H1 (cell line): ENCODE measurements at regions not wholly inside any gene's neighbourhood (a gene's known extent, or its start where the extent isn't known, plus 50 kb on each side); places are given as distances from the start of the nearest gene placed in this dataset.

Experiments used
- CTCF ChIA-PET: fragments of 300-600 bp; sonication (Branson Sonifier 250); formaldehyde crosslinking; loops from one replicate; lab custom pipeline; 2021; ENCODE audit not compliant: partially characterized antibody; lab: Charles Lee
- POLR2A ChIA-PET: fragments of 300-600 bp; sonication (Branson Sonifier 250); formaldehyde crosslinking; loops from one replicate; lab custom pipeline; 2021; ENCODE audit warnings: inconsistent platforms; ENCODE audit not compliant: partially characterized antibody; lab: Charles Lee
- DNase-seq, 2 experiments: peaks; one replicate each; pipeline versions ENCODE4 v3.0.0 to v3.0.0-alpha.2; 2010 to 2022; ENCODE audit warnings: low spot score in 2 of 2, low read depth in 1 of 2, mixed read lengths in 1 of 2
- FAIRE-seq: peaks from 2 replicates; lab custom pipeline; 2011; peaks lifted over from hg19 to GRCh38; lab: Jason Lieb, UNC
- H2AFZ ChIP-seq: 2 replicates; pipeline ENCODE4 v1.8.1; 2012; ENCODE audit warnings: low read length, inconsistent platforms
- H2AK5ac ChIP-seq: 2 replicates; pipeline ENCODE4 v1.6.1; 2013; ENCODE audit warnings: low read depth, low read length
- H2BK120ac ChIP-seq: replicated peaks from 2 replicates; pipeline ENCODE3; 2013; ENCODE audit warnings: low read depth, low read length, inconsistent platforms
- H2BK12ac ChIP-seq: 2 replicates; pipeline ENCODE4 v1.6.1; 2013; ENCODE audit warnings: low read depth, low read length
- H2BK15ac ChIP-seq: 2 replicates; pipeline ENCODE4 v1.6.1; 2013; ENCODE audit warnings: low read length
- H2BK20ac ChIP-seq: 2 replicates; pipeline ENCODE4 v1.6.1; 2013; ENCODE audit warnings: low read length
- H2BK5ac ChIP-seq: 2 replicates; pipeline ENCODE4 v1.6.1; 2013; ENCODE audit warnings: low read depth, low read length
- H3K14ac ChIP-seq: 2 replicates; pipeline ENCODE4 v1.6.1; 2013; ENCODE audit warnings: inconsistent platforms; ENCODE audit not compliant: insufficient read length
- H3K18ac ChIP-seq: 2 replicates; pipeline ENCODE4 v1.6.1; 2013; ENCODE audit warnings: low read length; ENCODE audit errors: extremely low read depth
- H3K23ac ChIP-seq: 2 replicates; pipeline ENCODE4 v1.6.1; 2013; ENCODE audit warnings: inconsistent platforms; ENCODE audit not compliant: insufficient read length
- H3K23me2 ChIP-seq: 2 replicates; pipeline ENCODE4 v1.6.1; 2013; ENCODE audit warnings: low read depth, low read length
- H3K27ac ChIP-seq: 2 replicates; pipeline ENCODE4 v1.6.1; 2011; ENCODE audit warnings: low read depth, low read length, inconsistent platforms
- H3K27me3 ChIP-seq, 4 experiments: replicated peaks in 1 of 4; 1 replicate in 1 of 4; 2 replicates in 3 of 4; pipeline versions ENCODE4 v1.6.1 to v1.8.1; 2011 to 2013; ENCODE audit warnings: low read length in 3 of 4, mild to moderate bottlenecking in 3 of 4, inconsistent platforms in 2 of 4, mixed read lengths in 2 of 4, moderate library complexity in 1 of 4; ENCODE audit not compliant: control insufficient read depth in 3 of 4, insufficient read depth in 3 of 4; ENCODE audit errors: extremely low read depth in 1 of 4
- H3K36me3 ChIP-seq, 4 experiments: 2 replicates each; pipeline versions ENCODE4 v1.6.1 to v1.8.1; 2011 to 2013; ENCODE audit warnings: mild to moderate bottlenecking in 4 of 4, low read length in 3 of 4, moderate library complexity in 2 of 4, control low read depth in 1 of 4, inconsistent platforms in 1 of 4; ENCODE audit not compliant: insufficient read depth in 4 of 4, control insufficient read depth in 2 of 4
- H3K4ac ChIP-seq: replicated peaks from 2 replicates; pipeline ENCODE3; 2013; ENCODE audit warnings: low read length, low read depth, mixed read lengths, inconsistent platforms; ENCODE audit not compliant: insufficient read length
- H3K4me1 ChIP-seq, 4 experiments: replicated peaks in 1 of 4; 1 replicate in 1 of 4; 2 replicates in 3 of 4; pipeline versions ENCODE4 v1.6.1 to v1.8.1; 2011 to 2013; ENCODE audit warnings: low read length in 3 of 4, inconsistent platforms in 2 of 4, mixed read lengths in 1 of 4; ENCODE audit not compliant: insufficient read depth in 4 of 4, control insufficient read depth in 3 of 4
- H3K4me2 ChIP-seq, 2 experiments: 2 replicates each; pipeline versions ENCODE4 v1.6.1 to v1.8.1; 2011 to 2013; ENCODE audit warnings: low read depth in 2 of 2, low read length in 2 of 2, control low read depth in 1 of 2, inconsistent platforms in 1 of 2, mild to moderate bottlenecking in 1 of 2; ENCODE audit not compliant: insufficient read depth in 1 of 2
- H3K4me3 ChIP-seq, 4 experiments: fragments of 200-600, 300-600 bp in 1 of 4; sonication (generic), shearing (Covaris generic), sonication (Bioruptor Twin) in 1 of 4; 2 replicates each; pipeline versions ENCODE4 v1.5.1 to v1.8.1; 2011 to 2016; ENCODE audit warnings: low read length in 4 of 4, low read depth in 3 of 4, control low read depth in 2 of 4, inconsistent platforms in 2 of 4, mild to moderate bottlenecking in 2 of 4, mixed read lengths in 1 of 4, moderate library complexity in 1 of 4; ENCODE audit not compliant: insufficient read depth in 2 of 4; ENCODE audit errors: extremely low read depth in 1 of 4
- H3K56ac ChIP-seq: replicated peaks from 2 replicates; pipeline ENCODE3; 2013; ENCODE audit warnings: low read depth, mild to moderate bottlenecking, mixed read lengths, low read length, inconsistent platforms; ENCODE audit not compliant: insufficient read length
- H3K79me1 ChIP-seq: 2 replicates; pipeline ENCODE4 v1.6.1; 2013; ENCODE audit warnings: low read depth, low read length, control low read depth
- H3K79me2 ChIP-seq, 2 experiments: 2 replicates each; pipeline versions ENCODE4 v1.6.1 to v1.8.1; 2012 to 2013; ENCODE audit warnings: low read length in 2 of 2, mild to moderate bottlenecking in 2 of 2, inconsistent platforms in 1 of 2; ENCODE audit not compliant: insufficient read depth in 2 of 2, control insufficient read depth in 1 of 2
- H3K9ac ChIP-seq, 4 experiments: replicated peaks in 1 of 4; 1 replicate in 1 of 4; 2 replicates in 3 of 4; pipeline versions ENCODE4 v1.6.1 to v1.8.1; 2011 to 2013; ENCODE audit warnings: low read depth in 3 of 4, low read length in 3 of 4, control low read depth in 2 of 4, mild to moderate bottlenecking in 2 of 4, moderate library complexity in 2 of 4, inconsistent platforms in 1 of 4; ENCODE audit errors: extremely low read depth in 1 of 4
- H3K9me3 ChIP-seq, 2 experiments: 2 replicates each; pipeline versions ENCODE4 v1.6.1 to v1.8.1; 2012 to 2013; ENCODE audit warnings: mild to moderate bottlenecking in 2 of 2, moderate library complexity in 2 of 2, control low read depth in 1 of 2, inconsistent platforms in 1 of 2, low read depth in 1 of 2, low read length in 1 of 2, mixed read lengths in 1 of 2; ENCODE audit not compliant: insufficient read depth in 2 of 2
- H4K20me1 ChIP-seq, 2 experiments: replicated peaks in 1 of 2; 2 replicates each; pipeline versions ENCODE3 to v1.8.1; 2011 to 2013; ENCODE audit warnings: inconsistent platforms in 2 of 2, low read length in 2 of 2, mild to moderate bottlenecking in 1 of 2; ENCODE audit not compliant: insufficient read depth in 2 of 2, control insufficient read depth in 1 of 2
- H4K5ac ChIP-seq: 2 replicates; pipeline ENCODE4 v1.6.1; 2013; ENCODE audit warnings: low read length, low read depth, mixed read lengths, inconsistent platforms; ENCODE audit not compliant: insufficient read length
- H4K8ac ChIP-seq: 2 replicates; pipeline ENCODE4 v1.8.0; 2013; ENCODE audit warnings: mild to moderate bottlenecking, moderate library complexity, low read length, inconsistent platforms; ENCODE audit not compliant: insufficient read depth; ENCODE audit errors: extremely low read depth
- H4K91ac ChIP-seq: replicated peaks from 2 replicates; pipeline ENCODE3; 2013; ENCODE audit warnings: low read length, mixed read lengths, inconsistent platforms; ENCODE audit not compliant: insufficient read length
- GTF2F1 ChIP-seq: IDR thresholded peaks from 2 replicates; pipeline ENCODE4 v1.6.1; 2012; ENCODE audit warnings: low read depth, low read length, improper control_type of control experiment, borderline replicate concordance
- JUND ChIP-seq: IDR thresholded peaks from 2 replicates; pipeline ENCODE4 v1.6.1; 2011; ENCODE audit warnings: mild to moderate bottlenecking, improper control_type of control experiment, low read length
- KDM1A ChIP-seq: fragments of 200-600, 300-600 bp; sonication (generic); IDR thresholded peaks from 2 replicates; pipeline ENCODE4 v1.7.1; 2016; ENCODE audit warnings: mild to moderate bottlenecking, low read length, borderline replicate concordance
- RNF2 ChIP-seq: fragments of 200-900, 300-1000 bp; sonication (generic); IDR thresholded peaks from 2 replicates; pipeline ENCODE4 v1.7.1; 2016; ENCODE audit warnings: borderline replicate concordance, low read depth, mild to moderate bottlenecking, antibody characterized with exemption, low read length; ENCODE audit not compliant: poor library complexity, severe bottlenecking; ENCODE audit errors: missing control alignments
- RXRA ChIP-seq: IDR thresholded peaks from 2 replicates; pipeline ENCODE4 v1.6.1; 2011; ENCODE audit warnings: low read depth, mild to moderate bottlenecking, low read length, moderate library complexity; ENCODE audit not compliant: insufficient read depth
- YY1 ChIP-seq: IDR thresholded peaks from 2 replicates; pipeline ENCODE4 v1.6.1; 2011; ENCODE audit warnings: low read depth, mild to moderate bottlenecking, low read length
- WGBS, 2 experiments: shearing (Covaris generic) in 1 of 2; methylation state at CpG; one replicate each; pipeline versions ENCODE4 v1.1.6 to v1.1.7; 2013 to 2015; ENCODE audit warnings: low lambda C conversion rate in 2 of 2, mixed read lengths in 2 of 2, inconsistent platforms in 1 of 2, low coverage in 1 of 2, missing lambda C conversion rate in 1 of 2; ENCODE audit not compliant: insufficient replicate concordance in 2 of 2, insufficient coverage in 1 of 2, insufficient read length in 1 of 2; ENCODE audit errors: extremely low coverage in 1 of 2, missing lambda C conversion rate in 1 of 2; 5-methylcytosine and 5-hydroxymethylcytosine counted together

GRCh38 chr5:109550077-109550476, 139.7 kb upstream of the MAN2A1 start:
- 88% methylated on average over 1 of the region's 1 CpG; no CpG with 5 or more reads in 1 of the 2 experiments for WGBS, 2 experiments
- Histone ChIP-seq H3K4me2 (no peak overlapping the region), H3K27ac (no peak overlapping the region), H3K23ac (no peak overlapping the region), H3K27me3 (no peaks in the 10 kb centered on the region), H2BK120ac (no peak overlapping the region), H4K5ac (no peak overlapping the region), H3K18ac (no peak overlapping the region), H4K91ac (no peak overlapping the region), H2BK5ac (no peak overlapping the region), H3K79me1 (no peaks in the 10 kb centered on the region), H3K79me2 (no peaks in the 10 kb centered on the region), H4K20me1 (no peaks in the 10 kb centered on the region), H2BK20ac (no peak overlapping the region), H3K9me3 (peaks cover 2 to 7% of the 10 kb centered on the region in 2 experiments; a peak in 2 of 4 replicates), H3K9ac (no peak overlapping the region), H3K36me3 (no peaks in the 10 kb centered on the region), H3K4me3 (no peak overlapping the region), H2AK5ac (no peak overlapping the region), H3K4ac (no peak overlapping the region), H3K23me2 (no peaks in the 10 kb centered on the region), H4K8ac (no peak overlapping the region), H3K56ac (no peak overlapping the region), H2AFZ (no peak overlapping the region), H2BK15ac (no peak overlapping the region), H3K14ac (no peak overlapping the region), H2BK12ac (no peak overlapping the region), H3K4me1 (no peaks in the 10 kb centered on the region)
- POLR2A ChIA-PET, result no interaction called here
- no peak for DNase-seq
- CTCF ChIA-PET, result no interaction called here
- TF ChIP-seq YY1 (no peak), RNF2 (no peak), KDM1A (no peak), GTF2F1 (no peak), JUND (no peak), RXRA (no peak)
- no peak for FAIRE-seq
